ENCODE measurements at regions not wholly inside any gene's neighbourhood (a gene's known extent, or its start where the extent isn't known, plus 50 kb on each side); places are given as distances from the start of the nearest gene placed in this dataset.

- BruUV-seq (replicated peaks): no TSS peak
- DNase-seq: no peak
- Mint-ChIP-seq H3K36me3 (ENCODE audit: insufficient read depth, unreplicated experiment) (no peaks in the 10 kb centered on the region), H3K27me3 (ENCODE audit: insufficient read depth, unreplicated experiment) (no peaks in the 10 kb centered on the region), H3K4me3 (ENCODE audit: unreplicated experiment) (no peak overlapping the region), H3K4me1 (ENCODE audit: low read depth, unreplicated experiment) (peaks cover 7% of the 10 kb centered on the region), H3K9me3 (ENCODE audit: unreplicated experiment) (no peaks in the 10 kb centered on the region), H3K27ac (ENCODE audit: unreplicated experiment) (no peak overlapping the region)
- intact Hi-C loops (cut with micrococcal nuclease; ENCODE audit: unreplicated experiment): no loop called here
- Histone ChIP-seq H3K9me3 (no peaks in the 10 kb centered on the region), H3K4me1 (peaks cover 21% of the 10 kb centered on the region), H3K36me3 (ENCODE audit: control insufficient read depth, insufficient read depth, low read length) (no peaks in the 10 kb centered on the region), H3K4me3 (ENCODE audit: low read depth, low read length) (no peak overlapping the region), H3K27me3 (replicated peaks; ENCODE audit: control insufficient read depth, insufficient read depth, low read length) (no peaks in the 10 kb centered on the region)
- no peak for TF ChIP-seq CTCF (IDR thresholded peaks at IDR 0.05; ENCODE audit: insufficient read depth in 1 of 2, low read depth in 1 of 2, low read length in 1 of 2, severe bottlenecking in 1 of 2, unreplicated experiment in 1 of 2)
- CTCF ChIA-PET: no interaction called here
- POLR2A ChIA-PET: no interaction called here
Measured at GRCh38 chr5:125722550-125722949, 700.7 kb upstream of the GRAMD2B start.

- Mint-ChIP-seq H3K27ac (ENCODE audit: unreplicated experiment) (no peak overlapping the region), H3K36me3 (ENCODE audit: insufficient read depth, unreplicated experiment) (no peaks in the 10 kb centered on the region), H3K27me3 (ENCODE audit: insufficient read depth, unreplicated experiment) (no peaks in the 10 kb centered on the region), H3K4me1 (ENCODE audit: low read depth, unreplicated experiment) (no peaks in the 10 kb centered on the region), H3K4me3 (ENCODE audit: unreplicated experiment) (no peak overlapping the region), H3K9me3 (ENCODE audit: unreplicated experiment) (peaks cover 10% of the 10 kb centered on the region)
- intact Hi-C loops (cut with micrococcal nuclease; ENCODE audit: unreplicated experiment): no loop called here
- Histone ChIP-seq H3K4me1 (no peaks in the 10 kb centered on the region), H3K4me3 (ENCODE audit: low read depth, low read length) (no peak overlapping the region), H3K27me3 (replicated peaks; ENCODE audit: control insufficient read depth, insufficient read depth, low read length) (no peaks in the 10 kb centered on the region), H3K9me3 (0 out of 2 replicates have a peak, but pooled peaks cover 4% of the 10 kb centered on the region), H3K36me3 (ENCODE audit: control insufficient read depth, insufficient read depth, low read length) (no peaks in the 10 kb centered on the region)
- TF ChIP-seq CTCF (IDR thresholded peaks at IDR 0.05; ENCODE audit: insufficient read depth in 1 of 2, low read depth in 1 of 2, low read length in 1 of 2, severe bottlenecking in 1 of 2, unreplicated experiment in 1 of 2): no peak
- ChIA-PET POLR2A (no interaction called here), CTCF (no interaction called here)
- no TSS peak for BruUV-seq (replicated peaks)
- DNase-seq: no peak
Measured at GRCh38 chr5:125725691-125726090, 697.5 kb upstream of the GRAMD2B start.

- Histone ChIP-seq H3K4me3 (ENCODE audit: low read depth, low read length) (no peak overlapping the region), H3K4me1 (no peaks in the 10 kb centered on the region), H3K9me3 (peaks cover 2% of the 10 kb centered on the region; the same call in 1 of the 2 replicates), H3K36me3 (ENCODE audit: control insufficient read depth, insufficient read depth, low read length) (no peaks in the 10 kb centered on the region), H3K27me3 (replicated peaks; ENCODE audit: control insufficient read depth, insufficient read depth, low read length) (no peaks in the 10 kb centered on the region)
- Mint-ChIP-seq H3K4me3 (ENCODE audit: unreplicated experiment) (no peak overlapping the region), H3K27ac (ENCODE audit: unreplicated experiment) (no peak overlapping the region), H3K9me3 (ENCODE audit: unreplicated experiment) (no peaks in the 10 kb centered on the region), H3K27me3 (ENCODE audit: insufficient read depth, unreplicated experiment) (no peaks in the 10 kb centered on the region), H3K36me3 (ENCODE audit: insufficient read depth, unreplicated experiment) (no peaks in the 10 kb centered on the region), H3K4me1 (ENCODE audit: low read depth, unreplicated experiment) (no peaks in the 10 kb centered on the region)
- no peak for TF ChIP-seq CTCF (IDR thresholded peaks at IDR 0.05; ENCODE audit: insufficient read depth in 1 of 2, low read depth in 1 of 2, low read length in 1 of 2, severe bottlenecking in 1 of 2, unreplicated experiment in 1 of 2)
- ChIA-PET POLR2A (no interaction called here), CTCF (no interaction called here)
- intact Hi-C loops (cut with micrococcal nuclease; ENCODE audit: unreplicated experiment): no loop called here
- BruUV-seq (replicated peaks): no TSS peak
- DNase-seq: no peak
Measured at GRCh38 chr5:125743939-125744338, 679.3 kb upstream of the GRAMD2B start.
